Osteocyte (in vitro differentiated cells): ENCODE measurements at regions not wholly inside any gene's neighbourhood (a gene's known extent, or its start where the extent isn't known, plus 50 kb on each side); places are given as distances from the start of the nearest gene placed in this dataset.

Experiments
- DNase-seq: peaks from one replicate; pipeline ENCODE4 v3.0.0; 2021; ENCODE audit warnings: mixed read lengths; ENCODE audit not compliant: unreplicated experiment; ENCODE audit errors: extremely low spot score
- H3K27ac Mint-ChIP-seq: one replicate; pipeline ENCODE4 v1.8.0; 2021; ENCODE audit warnings: mild to moderate bottlenecking, mixed read lengths; ENCODE audit not compliant: unreplicated experiment
- H3K27me3 Mint-ChIP-seq: one replicate; pipeline ENCODE4 v1.8.0; 2021; ENCODE audit warnings: mixed read lengths; ENCODE audit not compliant: unreplicated experiment
- H3K36me3 Mint-ChIP-seq: one replicate; pipeline ENCODE4 v1.8.0; 2021; ENCODE audit warnings: mixed read lengths; ENCODE audit not compliant: unreplicated experiment
- H3K4me1 Mint-ChIP-seq: one replicate; pipeline ENCODE4 v1.8.0; 2021; ENCODE audit warnings: mixed read lengths; ENCODE audit not compliant: unreplicated experiment
- H3K4me3 Mint-ChIP-seq: one replicate; pipeline ENCODE4 v1.8.0; 2021; ENCODE audit warnings: mild to moderate bottlenecking, moderate library complexity, mixed read lengths; ENCODE audit not compliant: unreplicated experiment
- H3K9me3 Mint-ChIP-seq: one replicate; pipeline ENCODE4 v1.8.0; 2021; ENCODE audit warnings: mixed read lengths; ENCODE audit not compliant: unreplicated experiment
- TF ChIP-seq, protein P1 (sequence below): fragments of 200-600 bp; sonication (generic); IDR thresholded peaks from 2 replicates; pipeline ENCODE4 v1.5.0; 2021; ENCODE audit warnings: antibody characterized with exemption, mild to moderate bottlenecking, moderate library complexity

DNA sequence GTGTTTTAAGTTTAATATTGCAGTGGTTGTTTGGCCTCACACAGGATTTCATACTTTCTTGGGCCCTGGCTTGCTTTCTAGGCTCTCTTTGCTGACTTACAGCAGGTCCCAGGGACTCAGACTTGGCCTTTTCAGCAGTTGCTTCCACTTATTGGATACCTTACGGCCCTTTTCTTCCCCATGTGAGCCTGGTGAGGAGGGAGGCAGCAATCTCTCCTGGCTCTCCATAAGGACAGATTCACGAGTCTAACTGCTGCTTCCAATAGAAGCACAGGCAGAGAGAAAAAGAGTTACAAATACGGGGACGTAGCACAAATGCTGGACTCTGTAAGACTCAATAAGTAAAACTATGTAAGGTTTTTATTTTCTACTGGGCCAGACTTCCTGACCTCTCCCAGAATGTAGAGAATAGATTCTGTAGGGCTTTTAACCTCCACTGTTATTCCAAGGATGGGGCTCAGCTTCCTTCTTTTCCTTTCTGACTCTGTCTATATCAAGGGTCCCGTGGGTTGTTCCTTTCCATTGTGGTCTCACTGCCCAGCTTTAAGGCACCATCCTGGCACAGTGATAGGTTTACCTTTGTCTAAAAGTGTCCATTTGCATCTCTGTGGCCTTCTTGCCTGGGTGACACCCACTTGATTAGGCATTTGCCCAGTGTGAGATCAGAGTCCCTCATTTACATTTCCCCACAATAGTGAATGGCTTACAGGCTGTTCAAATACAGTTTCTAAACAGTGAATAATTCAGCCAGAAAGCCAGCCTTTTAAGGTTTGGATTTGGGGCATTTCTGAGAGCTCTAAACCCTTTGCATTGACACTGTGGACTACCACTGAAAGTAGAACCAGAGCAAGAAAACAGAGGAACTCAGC, 92.8 kb downstream of the RASSF10 start:
- Mint-ChIP-seq H3K27me3 (peaks cover 38% of the 10 kb centered on the region), H3K27ac (no peak overlapping the region), H3K9me3 (no peaks in the 10 kb centered on the region), H3K36me3 (no peaks in the 10 kb centered on the region), H3K4me3 (no peak overlapping the region), H3K4me1 (no peaks in the 10 kb centered on the region)
- TF ChIP-seq, protein P1, sequence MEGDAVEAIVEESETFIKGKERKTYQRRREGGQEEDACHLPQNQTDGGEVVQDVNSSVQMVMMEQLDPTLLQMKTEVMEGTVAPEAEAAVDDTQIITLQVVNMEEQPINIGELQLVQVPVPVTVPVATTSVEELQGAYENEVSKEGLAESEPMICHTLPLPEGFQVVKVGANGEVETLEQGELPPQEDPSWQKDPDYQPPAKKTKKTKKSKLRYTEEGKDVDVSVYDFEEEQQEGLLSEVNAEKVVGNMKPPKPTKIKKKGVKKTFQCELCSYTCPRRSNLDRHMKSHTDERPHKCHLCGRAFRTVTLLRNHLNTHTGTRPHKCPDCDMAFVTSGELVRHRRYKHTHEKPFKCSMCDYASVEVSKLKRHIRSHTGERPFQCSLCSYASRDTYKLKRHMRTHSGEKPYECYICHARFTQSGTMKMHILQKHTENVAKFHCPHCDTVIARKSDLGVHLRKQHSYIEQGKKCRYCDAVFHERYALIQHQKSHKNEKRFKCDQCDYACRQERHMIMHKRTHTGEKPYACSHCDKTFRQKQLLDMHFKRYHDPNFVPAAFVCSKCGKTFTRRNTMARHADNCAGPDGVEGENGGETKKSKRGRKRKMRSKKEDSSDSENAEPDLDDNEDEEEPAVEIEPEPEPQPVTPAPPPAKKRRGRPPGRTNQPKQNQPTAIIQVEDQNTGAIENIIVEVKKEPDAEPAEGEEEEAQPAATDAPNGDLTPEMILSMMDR = no peak
- DNase-seq = no peak

DNA sequence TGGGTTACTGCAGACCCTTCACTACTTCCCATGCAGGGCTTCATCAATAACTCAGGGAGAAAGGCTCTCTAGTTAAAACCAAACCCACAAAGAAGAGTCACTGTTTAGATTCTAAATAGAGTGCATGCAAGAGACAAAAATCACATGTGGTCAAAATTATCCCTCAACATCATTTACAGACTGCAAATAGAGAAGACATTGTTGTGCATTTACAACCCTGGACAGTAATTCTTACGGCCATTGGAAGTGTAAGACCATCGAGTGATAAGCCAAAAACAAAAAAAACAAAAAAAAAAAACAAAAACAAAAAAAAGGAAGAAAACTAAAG, 93.4 kb downstream of the RASSF10 start:
- DNase-seq = no peak
- no peaks in the 10 kb centered on the region for H3K9me3 Mint-ChIP-seq
- H3K27ac Mint-ChIP-seq = no peak overlapping the region
- TF ChIP-seq, protein P1 = no peak
- H3K36me3 Mint-ChIP-seq = no peaks in the 10 kb centered on the region
- peaks cover 41% of the 10 kb centered on the region for H3K27me3 Mint-ChIP-seq
- H3K4me3 Mint-ChIP-seq = no peak overlapping the region
- no peaks in the 10 kb centered on the region for H3K4me1 Mint-ChIP-seq

DNA sequence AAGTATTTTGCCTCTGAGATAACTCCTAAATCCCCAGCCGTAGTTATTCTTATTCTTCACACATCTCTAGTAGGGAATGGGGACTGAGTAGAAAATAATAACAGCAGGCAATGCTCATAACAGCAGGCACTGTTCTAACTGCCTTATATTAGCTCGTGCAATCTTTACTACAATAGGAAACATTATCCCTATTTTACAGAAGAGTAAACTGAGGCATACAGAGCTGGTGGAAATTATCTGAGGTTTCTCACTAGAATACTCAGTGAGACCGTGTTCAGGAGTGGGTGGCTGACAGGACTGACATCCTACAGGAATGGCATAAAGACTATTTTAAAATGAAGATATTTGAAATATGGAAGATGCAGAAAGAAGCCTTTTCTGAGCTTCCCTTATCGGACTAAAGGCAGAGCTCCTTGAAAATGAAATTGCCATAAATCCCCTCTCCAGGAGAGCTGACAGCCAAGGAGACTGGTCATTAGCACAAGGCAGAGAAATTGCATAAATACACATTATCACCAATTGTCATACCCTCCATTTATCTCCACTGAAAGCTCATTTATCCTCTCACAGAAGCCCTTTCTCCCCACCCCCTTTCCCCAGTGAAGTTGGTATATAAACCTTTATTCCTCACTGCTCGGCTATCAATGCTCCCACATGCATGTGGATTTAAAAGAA, 93.9 kb downstream of the RASSF10 start:
- TF ChIP-seq, protein P1 = no peak
- DNase-seq = no peak
- Mint-ChIP-seq H3K4me3 (no peak overlapping the region), H3K36me3 (no peaks in the 10 kb centered on the region), H3K9me3 (no peaks in the 10 kb centered on the region), H3K27ac (no peak overlapping the region), H3K27me3 (peaks cover 42% of the 10 kb centered on the region), H3K4me1 (no peaks in the 10 kb centered on the region)

DNA sequence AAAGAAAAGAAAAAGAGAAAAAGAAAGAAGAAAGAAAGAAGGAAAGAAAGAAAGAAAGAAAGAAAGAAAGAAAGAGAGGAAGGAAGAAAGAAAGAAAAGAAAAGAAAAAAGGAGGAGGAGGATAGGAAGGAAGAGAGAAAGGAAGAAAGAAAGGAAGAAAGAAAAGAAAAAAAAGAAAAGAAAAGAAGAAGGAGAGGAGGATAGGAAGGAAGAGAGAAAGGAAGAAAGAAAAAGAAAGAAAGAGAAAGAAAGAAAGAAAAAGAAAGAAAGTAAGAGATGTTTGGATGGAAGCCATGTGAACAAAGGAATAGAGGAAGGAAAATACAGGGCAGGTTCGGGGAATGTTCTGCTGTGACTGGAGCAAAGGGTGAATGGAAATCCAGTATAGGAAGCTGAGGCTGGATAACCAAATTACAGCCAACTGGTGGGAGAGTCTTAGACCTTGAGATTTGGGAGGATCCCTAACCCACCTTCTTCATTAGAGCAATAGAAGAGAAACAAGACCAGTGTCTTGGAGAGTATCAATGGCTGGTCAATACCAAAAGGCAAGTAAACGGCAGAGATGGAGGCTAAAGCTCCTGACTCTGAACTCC, 94.9 kb downstream of the RASSF10 start:
- Mint-ChIP-seq H3K27me3 (peaks cover 45% of the 10 kb centered on the region), H3K36me3 (no peaks in the 10 kb centered on the region), H3K27ac (no peak overlapping the region), H3K4me1 (no peaks in the 10 kb centered on the region), H3K4me3 (no peak overlapping the region), H3K9me3 (no peaks in the 10 kb centered on the region)
- no peak for DNase-seq
- TF ChIP-seq, protein P1 = no peak

DNA sequence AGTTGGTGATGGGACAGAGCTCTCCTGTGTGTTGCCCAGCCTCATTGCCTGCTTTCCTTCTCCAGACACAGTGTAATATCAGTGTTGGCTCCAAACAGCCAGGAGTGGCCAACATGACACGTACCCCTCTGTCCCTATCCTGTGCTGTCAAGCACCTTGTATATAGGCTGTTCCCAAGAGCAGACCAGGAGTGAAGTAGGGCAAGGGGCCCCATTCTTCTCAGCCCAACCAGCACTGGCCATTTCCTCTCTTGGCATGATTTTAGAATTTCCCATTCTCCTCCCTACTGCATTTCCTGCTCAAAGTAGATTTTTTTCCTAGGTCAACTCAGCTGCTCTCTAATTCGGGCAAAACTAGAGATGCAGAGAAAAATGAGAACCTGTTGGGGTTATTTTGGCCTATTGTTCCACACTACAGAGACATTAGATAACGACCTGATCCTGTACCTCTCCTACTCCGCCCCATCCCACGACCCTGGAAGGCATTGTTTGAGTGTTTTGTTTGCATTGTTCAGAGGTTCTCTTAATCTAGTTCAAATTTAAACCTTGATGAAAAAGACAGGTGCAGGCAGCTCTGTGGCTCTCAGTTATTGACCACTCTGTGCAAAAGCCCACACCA, 95.6 kb downstream of the RASSF10 start:
- no peak overlapping the region for H3K27ac Mint-ChIP-seq
- no peak overlapping the region for H3K4me3 Mint-ChIP-seq
- H3K36me3 Mint-ChIP-seq = no peaks in the 10 kb centered on the region
- H3K4me1 Mint-ChIP-seq = no peaks in the 10 kb centered on the region
- TF ChIP-seq, protein P1 = no peak
- peaks cover 50% of the 10 kb centered on the region for H3K27me3 Mint-ChIP-seq
- no peak for DNase-seq
- H3K9me3 Mint-ChIP-seq = no peaks in the 10 kb centered on the region
